ENCODE measurements at regions not wholly inside any gene's neighbourhood (a gene's known extent, or its start where the extent isn't known, plus 50 kb on each side); places are given as distances from the start of the nearest gene placed in this dataset.

DNA sequence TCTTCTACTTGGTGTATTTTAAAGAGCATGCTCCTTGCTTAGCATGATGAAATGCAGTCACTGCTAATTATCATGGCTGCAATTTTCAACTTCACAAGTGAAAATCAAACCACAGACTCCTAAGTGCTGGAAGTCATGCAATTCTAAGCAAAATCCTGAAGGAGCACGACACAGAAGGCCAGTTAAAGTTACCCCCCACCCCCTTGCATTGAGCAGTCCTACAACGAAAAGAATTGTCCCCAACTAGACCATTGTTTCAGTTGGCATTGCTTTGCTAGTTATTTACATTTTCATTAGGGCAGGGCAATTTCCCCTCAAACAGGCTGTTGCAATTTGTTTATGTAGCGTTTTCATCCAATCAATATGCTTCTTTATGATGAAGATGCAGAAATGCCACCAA, 321.2 kb downstream of the PCDH7 start:
- TF ChIP-seq, protein P1, sequence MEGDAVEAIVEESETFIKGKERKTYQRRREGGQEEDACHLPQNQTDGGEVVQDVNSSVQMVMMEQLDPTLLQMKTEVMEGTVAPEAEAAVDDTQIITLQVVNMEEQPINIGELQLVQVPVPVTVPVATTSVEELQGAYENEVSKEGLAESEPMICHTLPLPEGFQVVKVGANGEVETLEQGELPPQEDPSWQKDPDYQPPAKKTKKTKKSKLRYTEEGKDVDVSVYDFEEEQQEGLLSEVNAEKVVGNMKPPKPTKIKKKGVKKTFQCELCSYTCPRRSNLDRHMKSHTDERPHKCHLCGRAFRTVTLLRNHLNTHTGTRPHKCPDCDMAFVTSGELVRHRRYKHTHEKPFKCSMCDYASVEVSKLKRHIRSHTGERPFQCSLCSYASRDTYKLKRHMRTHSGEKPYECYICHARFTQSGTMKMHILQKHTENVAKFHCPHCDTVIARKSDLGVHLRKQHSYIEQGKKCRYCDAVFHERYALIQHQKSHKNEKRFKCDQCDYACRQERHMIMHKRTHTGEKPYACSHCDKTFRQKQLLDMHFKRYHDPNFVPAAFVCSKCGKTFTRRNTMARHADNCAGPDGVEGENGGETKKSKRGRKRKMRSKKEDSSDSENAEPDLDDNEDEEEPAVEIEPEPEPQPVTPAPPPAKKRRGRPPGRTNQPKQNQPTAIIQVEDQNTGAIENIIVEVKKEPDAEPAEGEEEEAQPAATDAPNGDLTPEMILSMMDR (IDR thresholded peaks at IDR 0.05), result no peak
- TF ChIP-seq, protein P2, sequence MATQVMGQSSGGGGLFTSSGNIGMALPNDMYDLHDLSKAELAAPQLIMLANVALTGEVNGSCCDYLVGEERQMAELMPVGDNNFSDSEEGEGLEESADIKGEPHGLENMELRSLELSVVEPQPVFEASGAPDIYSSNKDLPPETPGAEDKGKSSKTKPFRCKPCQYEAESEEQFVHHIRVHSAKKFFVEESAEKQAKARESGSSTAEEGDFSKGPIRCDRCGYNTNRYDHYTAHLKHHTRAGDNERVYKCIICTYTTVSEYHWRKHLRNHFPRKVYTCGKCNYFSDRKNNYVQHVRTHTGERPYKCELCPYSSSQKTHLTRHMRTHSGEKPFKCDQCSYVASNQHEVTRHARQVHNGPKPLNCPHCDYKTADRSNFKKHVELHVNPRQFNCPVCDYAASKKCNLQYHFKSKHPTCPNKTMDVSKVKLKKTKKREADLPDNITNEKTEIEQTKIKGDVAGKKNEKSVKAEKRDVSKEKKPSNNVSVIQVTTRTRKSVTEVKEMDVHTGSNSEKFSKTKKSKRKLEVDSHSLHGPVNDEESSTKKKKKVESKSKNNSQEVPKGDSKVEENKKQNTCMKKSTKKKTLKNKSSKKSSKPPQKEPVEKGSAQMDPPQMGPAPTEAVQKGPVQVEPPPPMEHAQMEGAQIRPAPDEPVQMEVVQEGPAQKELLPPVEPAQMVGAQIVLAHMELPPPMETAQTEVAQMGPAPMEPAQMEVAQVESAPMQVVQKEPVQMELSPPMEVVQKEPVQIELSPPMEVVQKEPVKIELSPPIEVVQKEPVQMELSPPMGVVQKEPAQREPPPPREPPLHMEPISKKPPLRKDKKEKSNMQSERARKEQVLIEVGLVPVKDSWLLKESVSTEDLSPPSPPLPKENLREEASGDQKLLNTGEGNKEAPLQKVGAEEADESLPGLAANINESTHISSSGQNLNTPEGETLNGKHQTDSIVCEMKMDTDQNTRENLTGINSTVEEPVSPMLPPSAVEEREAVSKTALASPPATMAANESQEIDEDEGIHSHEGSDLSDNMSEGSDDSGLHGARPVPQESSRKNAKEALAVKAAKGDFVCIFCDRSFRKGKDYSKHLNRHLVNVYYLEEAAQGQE (IDR thresholded peaks at IDR 0.05; ENCODE audit: insufficient read depth in 1 of 2, low read depth in 2 of 2, low read length in 1 of 2), result no peak
- TF ChIP-seq POLR2AphosphoS5 (IDR thresholded peaks at IDR 0.05; ENCODE audit: low read depth, low read length) (no peak), TCF7L2 (IDR thresholded peaks at IDR 0.05; ENCODE audit: low read depth, low read length) (no peak), SIN3A (IDR thresholded peaks at IDR 0.05; ENCODE audit: borderline replicate concordance, insufficient read depth, low read depth, low read length) (no peak)
- DNase-seq (ENCODE audit: low read depth, low spot score) (no peak), ATAC-seq (no peak)
- intact Hi-C loops (cut with micrococcal nuclease; ENCODE audit: unreplicated experiment) (no loop called here), in situ Hi-C loops (cut with HindIII; ENCODE audit: low pct_unique_long_range_greater_than_20kb, low sequenced_read_pairs) (no loop called here)
- ChIA-PET POLR2A (no interaction called here), CTCF (no interaction called here)
- no peaks in the 10 kb centered on the region for H3K36me3 ChIP-seq (ENCODE audit: control insufficient read depth, insufficient read depth, low read length)
- no peaks in the 10 kb centered on the region for H3K27me3 ChIP-seq (ENCODE audit: control insufficient read depth, insufficient read depth, low read length)
- no peaks in the 10 kb centered on the region for H3K9me3 ChIP-seq (ENCODE audit: control insufficient read depth, insufficient read depth, low read depth, low read length)
- H3K4me3 ChIP-seq (ENCODE audit: low read depth in 2 of 2, low read length in 2 of 2), result no peak overlapping the region
- H3K4me1 ChIP-seq (ENCODE audit: control insufficient read depth, insufficient read depth, low read length), result peaks cover 7% of the 10 kb centered on the region; the same call in 1 of the 2 replicates
- no peak overlapping the region for H3K27ac ChIP-seq (ENCODE audit: low read length)
- BruUV-seq (replicated peaks), result no TSS peak

DNA sequence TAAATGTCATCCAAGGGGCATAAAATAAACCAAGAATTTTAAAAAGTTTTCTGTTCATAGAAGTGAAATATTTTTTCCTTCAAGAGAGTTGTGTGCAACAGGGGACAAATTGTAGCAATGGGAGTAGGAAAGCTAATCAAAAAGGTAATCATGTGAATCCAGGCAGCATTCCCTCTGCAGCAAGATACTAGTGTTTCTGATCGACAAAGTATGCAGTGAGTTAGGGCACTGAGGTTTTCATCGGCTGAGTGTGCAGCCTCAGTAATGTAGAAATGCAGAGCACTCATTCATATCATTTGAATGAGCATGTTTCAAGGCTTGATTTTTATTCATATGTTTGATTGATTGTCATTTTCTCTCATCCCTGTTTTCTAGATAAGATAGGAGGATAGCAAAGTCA, 321.7 kb downstream of the PCDH7 start:
- Histone ChIP-seq H3K4me1 (ENCODE audit: control insufficient read depth, insufficient read depth, low read length) (peaks cover 7% of the 10 kb centered on the region; the same call in 1 of the 2 replicates), H3K27ac (ENCODE audit: low read length) (no peak overlapping the region; the same call in 1 of the 2 replicates), H3K4me3 (ENCODE audit: low read depth in 2 of 2, low read length in 2 of 2) (no peak overlapping the region), H3K9me3 (ENCODE audit: control insufficient read depth, insufficient read depth, low read depth, low read length) (no peaks in the 10 kb centered on the region), H3K27me3 (ENCODE audit: control insufficient read depth, insufficient read depth, low read length) (no peaks in the 10 kb centered on the region), H3K36me3 (ENCODE audit: control insufficient read depth, insufficient read depth, low read length) (no peaks in the 10 kb centered on the region)
- in situ Hi-C loops (cut with HindIII; ENCODE audit: low pct_unique_long_range_greater_than_20kb, low sequenced_read_pairs) (no loop called here), intact Hi-C loops (cut with micrococcal nuclease; ENCODE audit: unreplicated experiment) (no loop called here)
- TF ChIP-seq POLR2AphosphoS5 (IDR thresholded peaks at IDR 0.05; ENCODE audit: low read depth, low read length) (no peak), SIN3A (IDR thresholded peaks at IDR 0.05; ENCODE audit: borderline replicate concordance, insufficient read depth, low read depth, low read length) (no peak), TCF7L2 (IDR thresholded peaks at IDR 0.05; ENCODE audit: low read depth, low read length) (no peak)
- TF ChIP-seq, protein P1 (IDR thresholded peaks at IDR 0.05), result no peak
- TF ChIP-seq, protein P2 (IDR thresholded peaks at IDR 0.05; ENCODE audit: insufficient read depth in 1 of 2, low read depth in 2 of 2, low read length in 1 of 2), result no peak
- ATAC-seq (no peak), DNase-seq (ENCODE audit: low read depth, low spot score) (no peak)
- BruUV-seq (replicated peaks), result no TSS peak
- CTCF ChIA-PET, result no interaction called here
- POLR2A ChIA-PET, result no interaction called here

Measured in Panc1 (cell line).